GM12891 (cell line): ENCODE measurements at regions not wholly inside any gene's neighbourhood (a gene's known extent, or its start where the extent isn't known, plus 50 kb on each side); places are given as distances from the start of the nearest gene placed in this dataset.

Source experiments
- POLR2A ChIP-seq: IDR thresholded peaks from 2 replicates; pipeline ENCODE4 v1.6.1; 2011; ENCODE audit warnings: low read depth, low read length, control low read depth
- POLR2AphosphoS5 ChIP-seq: IDR thresholded peaks from 2 replicates; pipeline ENCODE4 v1.6.1; 2011; ENCODE audit warnings: low read depth, low read length, control low read depth

DNA sequence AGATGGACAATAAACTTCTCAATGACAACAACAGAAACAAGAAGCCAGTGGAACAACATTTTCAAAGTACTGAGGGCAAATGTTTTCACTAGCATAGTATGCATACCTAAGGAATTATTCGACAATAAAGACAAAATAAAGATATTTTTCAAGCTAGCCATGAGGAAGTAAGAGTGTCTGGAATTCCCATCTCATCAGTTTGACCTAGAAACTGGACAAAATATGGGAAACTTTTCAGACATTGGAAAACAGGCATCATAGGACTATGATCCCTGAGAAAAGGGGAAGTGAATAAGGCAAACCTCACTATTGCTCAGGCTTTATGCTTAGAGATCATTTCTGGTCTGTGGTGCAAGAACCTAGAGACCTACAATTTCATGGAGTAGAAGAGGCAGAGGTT lies 86.3 kb downstream of the OAT start:
- TF ChIP-seq POLR2AphosphoS5 (no peak), POLR2A (no peak)
